ENCODE measurements at regions not wholly inside any gene's neighbourhood (a gene's known extent, or its start where the extent isn't known, plus 50 kb on each side); places are given as distances from the start of the nearest gene placed in this dataset.

- H3K27me3 Mint-ChIP-seq (ENCODE audit: unreplicated experiment), result no peaks in the 10 kb centered on the region
- H3K9me3 Mint-ChIP-seq (ENCODE audit: unreplicated experiment), result peaks cover 5% of the 10 kb centered on the region
- H3K4me1 Mint-ChIP-seq (ENCODE audit: unreplicated experiment), result peaks cover 18% of the 10 kb centered on the region
- H3K36me3 Mint-ChIP-seq (ENCODE audit: unreplicated experiment), result no peaks in the 10 kb centered on the region
- H3K27ac Mint-ChIP-seq (ENCODE audit: unreplicated experiment), result no peak overlapping the region
- no peak for TF ChIP-seq CTCF (IDR thresholded peaks at IDR 0.05)
- no peak for DNase-seq (ENCODE audit: extremely low spot score, unreplicated experiment)
- H3K4me3 Mint-ChIP-seq (ENCODE audit: unreplicated experiment), result no peak overlapping the region
Observed at GRCh38 chr6:48222241-48222640, 111.2 kb upstream of the PTCHD4 start.

- Mint-ChIP-seq H3K9me3 (ENCODE audit: unreplicated experiment) (peaks cover 35% of the 10 kb centered on the region), H3K4me1 (ENCODE audit: unreplicated experiment) (peaks cover 15% of the 10 kb centered on the region), H3K27me3 (ENCODE audit: unreplicated experiment) (no peaks in the 10 kb centered on the region), H3K36me3 (ENCODE audit: unreplicated experiment) (no peaks in the 10 kb centered on the region), H3K4me3 (ENCODE audit: unreplicated experiment) (no peak overlapping the region), H3K27ac (ENCODE audit: unreplicated experiment) (no peak overlapping the region)
- TF ChIP-seq CTCF (IDR thresholded peaks at IDR 0.05), result no peak
- no peak for DNase-seq (ENCODE audit: extremely low spot score, unreplicated experiment)
Observed at GRCh38 chr6:48213076-48213788, 102.2 kb upstream of the PTCHD4 start.

GRCh38 chr6:48212501-48212900, 101.5 kb upstream of the PTCHD4 start:
- DNase-seq (ENCODE audit: extremely low spot score, unreplicated experiment), result no peak
- peaks cover 31% of the 10 kb centered on the region for H3K9me3 Mint-ChIP-seq (ENCODE audit: unreplicated experiment)

GRCh38 chr6:48206091-48206490, 95.1 kb upstream of the PTCHD4 start:
- no peak for TF ChIP-seq CTCF (IDR thresholded peaks at IDR 0.05)
- Mint-ChIP-seq H3K4me1 (ENCODE audit: unreplicated experiment) (peaks cover 3% of the 10 kb centered on the region), H3K9me3 (ENCODE audit: unreplicated experiment) (peaks cover 6% of the 10 kb centered on the region), H3K4me3 (ENCODE audit: unreplicated experiment) (no peak overlapping the region), H3K27ac (ENCODE audit: unreplicated experiment) (no peak overlapping the region), H3K36me3 (ENCODE audit: unreplicated experiment) (peaks cover 6% of the 10 kb centered on the region), H3K27me3 (ENCODE audit: unreplicated experiment) (no peaks in the 10 kb centered on the region)
- DNase-seq (ENCODE audit: extremely low spot score, unreplicated experiment), result no peak

More at GRCh38 chr6:48212501-48212900, 101.5 kb upstream of the PTCHD4 start:
- Mint-ChIP-seq H3K36me3 (ENCODE audit: unreplicated experiment) (no peaks in the 10 kb centered on the region), H3K4me3 (ENCODE audit: unreplicated experiment) (no peak overlapping the region), H3K4me1 (ENCODE audit: unreplicated experiment) (peaks cover 8% of the 10 kb centered on the region), H3K27ac (ENCODE audit: unreplicated experiment) (no peak overlapping the region), H3K27me3 (ENCODE audit: unreplicated experiment) (no peaks in the 10 kb centered on the region)
- no peak for TF ChIP-seq CTCF (IDR thresholded peaks at IDR 0.05)

- DNase-seq (ENCODE audit: extremely low spot score, unreplicated experiment), result no peak
- H3K27ac Mint-ChIP-seq (ENCODE audit: unreplicated experiment), result peak overlapping the region; percentile 28
- H3K27me3 Mint-ChIP-seq (ENCODE audit: unreplicated experiment), result no peaks in the 10 kb centered on the region
- no peaks in the 10 kb centered on the region for H3K9me3 Mint-ChIP-seq (ENCODE audit: unreplicated experiment)
- peaks cover 8% of the 10 kb centered on the region for H3K36me3 Mint-ChIP-seq (ENCODE audit: unreplicated experiment)
- H3K4me1 Mint-ChIP-seq (ENCODE audit: unreplicated experiment), result peaks cover 13% of the 10 kb centered on the region
- TF ChIP-seq CTCF (IDR thresholded peaks at IDR 0.05), result no peak
- H3K4me3 Mint-ChIP-seq (ENCODE audit: unreplicated experiment), result no peak overlapping the region
Observed at GRCh38 chr6:48200869-48201390, 89.9 kb upstream of the PTCHD4 start.
